ENCODE measurements at regions not wholly inside any gene's neighbourhood (a gene's known extent, or its start where the extent isn't known, plus 50 kb on each side); places are given as distances from the start of the nearest gene placed in this dataset.

GRCh38 chr13:24071016-24071415, 89.5 kb upstream of the SPATA13 start:
- TF ChIP-seq POLR2AphosphoS5 (IDR thresholded peaks at IDR 0.05) (no peak), CTCF (IDR thresholded peaks at IDR 0.05; ENCODE audit: poor library complexity, severe bottlenecking) (no peak), EZH2 (IDR thresholded peaks at IDR 0.05; ENCODE audit: borderline replicate concordance, insufficient read depth, low read length, poor library complexity, severe bottlenecking) (no peak), TAF1 (IDR thresholded peaks at IDR 0.05; ENCODE audit: low read depth) (no peak), REST (IDR thresholded peaks at IDR 0.05; ENCODE audit: borderline replicate concordance) (no peak)

Data from neural cell (in vitro differentiated cells).